SH-SY5Y (cell line): ENCODE measurements at regions not wholly inside any gene's neighbourhood (a gene's known extent, or its start where the extent isn't known, plus 50 kb on each side); places are given as distances from the start of the nearest gene placed in this dataset.

Experiments used
- GATA2 ChIP-seq: IDR thresholded peaks from 2 replicates; pipeline ENCODE4 v1.6.1; 2011; ENCODE audit warnings: mild to moderate bottlenecking, low read depth, low read length
- GATA3 ChIP-seq: IDR thresholded peaks from 2 replicates; pipeline ENCODE4 v1.6.1; 2011; ENCODE audit warnings: low read depth, mild to moderate bottlenecking, low read length, moderate library complexity

DNA sequence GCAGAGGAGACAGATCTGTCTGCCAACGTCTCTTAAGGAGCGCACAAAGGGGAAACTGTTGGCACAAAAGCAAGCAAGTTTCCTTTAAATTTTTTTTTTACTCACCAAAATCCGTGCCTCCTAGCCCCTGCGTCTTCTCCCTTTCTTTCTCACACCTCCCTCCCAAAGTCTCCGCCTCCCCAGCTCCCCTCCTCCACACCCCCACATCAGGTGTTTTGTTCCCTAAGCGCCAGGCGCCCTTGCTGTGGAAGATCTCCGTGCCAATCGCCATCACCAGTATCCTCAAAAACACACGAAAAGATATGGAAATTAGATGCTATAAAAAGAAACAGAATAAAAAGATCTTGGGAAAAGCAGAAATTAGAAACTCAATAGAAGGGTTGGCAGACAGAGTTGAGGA is 87.6 kb downstream of the DRD1 start:
- TF ChIP-seq GATA2 (no peak), GATA3 (no peak)

DNA sequence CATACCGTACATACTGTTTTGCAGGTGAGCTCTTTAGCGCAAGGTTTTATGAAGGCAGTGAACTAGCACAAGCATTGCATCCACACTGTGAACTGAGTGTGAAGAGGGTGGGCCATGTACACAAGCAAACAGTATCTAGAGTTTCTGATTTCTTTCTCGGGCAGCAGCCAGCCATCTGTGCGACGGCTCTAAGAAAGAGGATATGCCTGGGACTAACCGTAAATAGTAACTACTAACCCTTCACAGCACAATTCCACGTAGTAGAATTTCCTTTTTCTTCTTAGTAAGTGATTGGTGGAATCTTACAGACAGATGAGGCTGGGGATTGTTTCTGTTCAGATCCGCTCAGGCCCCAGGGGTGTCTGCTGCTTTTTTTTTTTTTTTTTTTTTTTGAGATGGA is 89.0 kb downstream of the DRD1 start:
- no peak for TF ChIP-seq GATA3
- TF ChIP-seq GATA2 = no peak

DNA sequence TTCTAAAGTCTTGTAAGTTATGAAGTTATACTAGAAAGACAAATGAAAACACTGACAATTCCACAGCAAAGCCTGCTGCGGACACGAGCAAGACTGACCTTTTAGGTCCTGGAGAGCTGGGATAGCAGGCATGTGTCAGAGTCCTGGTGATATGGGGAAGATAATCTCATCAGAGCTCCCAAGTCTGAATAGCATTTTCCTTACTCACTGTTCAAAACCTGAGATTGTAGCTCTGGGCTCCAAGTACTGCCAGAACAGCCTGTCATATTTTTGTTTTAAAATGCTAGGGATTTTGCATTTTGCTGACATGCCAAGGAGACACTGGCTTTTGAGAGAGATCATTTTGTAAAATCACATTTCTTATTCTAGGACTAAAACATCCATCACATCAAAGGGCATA is 90.1 kb downstream of the DRD1 start:
- TF ChIP-seq GATA3 (no peak), GATA2 (no peak)

DNA sequence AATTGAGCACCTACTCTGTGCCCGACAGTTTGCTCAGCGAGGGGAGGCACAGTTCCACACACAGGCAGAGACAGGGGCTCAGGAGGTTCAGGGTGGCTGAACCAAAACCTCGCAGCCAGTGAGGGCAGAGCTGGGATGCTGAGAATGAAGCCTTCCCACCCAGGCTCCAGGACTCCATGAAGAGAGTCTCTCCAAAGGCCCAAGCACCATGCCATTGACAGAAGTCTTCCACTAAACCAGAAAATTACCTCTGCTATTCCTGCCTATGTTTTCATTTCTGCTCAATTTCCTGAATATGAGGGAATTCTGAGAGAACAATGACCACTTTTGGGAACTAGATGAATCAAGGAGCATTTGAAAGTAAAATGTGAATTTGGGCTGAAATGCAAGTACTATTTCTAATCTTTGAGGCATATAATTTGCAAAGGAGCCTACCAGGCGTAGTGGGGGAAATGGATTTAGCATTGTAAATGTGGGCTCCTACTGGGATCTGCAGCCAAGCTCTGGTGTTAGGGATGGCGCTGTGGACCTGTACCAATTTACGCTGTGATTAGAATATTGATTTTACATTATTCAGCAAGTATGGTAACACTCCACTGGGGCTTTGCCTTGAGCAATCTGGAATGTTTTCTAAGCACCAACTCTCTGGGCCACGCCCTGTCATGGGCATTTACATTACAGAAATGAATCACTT is 91.9 kb downstream of the DRD1 start:
- no peak for TF ChIP-seq GATA3
- TF ChIP-seq GATA2 = no peak

DNA sequence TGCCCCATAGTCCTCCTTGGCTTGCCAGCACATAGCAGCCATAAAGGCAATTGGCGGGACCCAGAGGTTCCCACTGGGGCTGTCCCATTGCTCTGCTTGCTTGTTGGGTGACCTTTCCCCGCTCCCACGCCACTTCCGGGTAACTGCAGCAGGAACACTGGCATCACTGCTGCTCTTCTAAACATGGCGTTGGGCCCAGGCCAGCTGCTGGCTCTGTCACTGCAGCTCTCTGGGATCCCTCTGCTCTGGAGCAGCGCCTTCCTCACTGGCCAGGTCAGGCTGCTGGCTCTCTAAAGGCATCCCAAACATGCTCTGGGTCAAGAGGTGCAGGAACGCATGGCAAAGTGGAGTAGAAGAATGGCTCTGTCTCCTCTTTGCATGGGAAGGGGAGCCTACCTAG is 92.9 kb downstream of the DRD1 start:
- TF ChIP-seq GATA2 (no peak), GATA3 (no peak)

DNA sequence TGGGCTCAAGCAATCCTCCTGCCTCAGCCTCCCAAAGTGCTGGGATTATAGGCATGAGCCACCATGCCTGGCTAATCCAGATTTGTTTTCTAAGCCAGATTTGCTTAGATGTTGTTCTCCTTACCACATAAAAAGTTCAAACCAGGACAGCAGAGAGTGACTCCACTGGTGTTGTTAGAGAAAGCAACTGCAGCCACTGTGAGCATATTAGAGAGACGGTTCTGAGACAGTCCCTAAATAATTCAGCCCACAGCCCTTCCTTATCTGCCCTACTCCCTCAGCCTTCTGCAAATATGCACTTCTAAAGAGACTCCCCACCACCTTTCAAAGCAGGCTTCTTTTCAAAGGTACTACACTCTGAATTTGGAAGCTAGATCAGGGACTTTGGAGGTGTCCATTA is 96.1 kb downstream of the DRD1 start:
- no peak for TF ChIP-seq GATA2
- TF ChIP-seq GATA3 = no peak

DNA sequence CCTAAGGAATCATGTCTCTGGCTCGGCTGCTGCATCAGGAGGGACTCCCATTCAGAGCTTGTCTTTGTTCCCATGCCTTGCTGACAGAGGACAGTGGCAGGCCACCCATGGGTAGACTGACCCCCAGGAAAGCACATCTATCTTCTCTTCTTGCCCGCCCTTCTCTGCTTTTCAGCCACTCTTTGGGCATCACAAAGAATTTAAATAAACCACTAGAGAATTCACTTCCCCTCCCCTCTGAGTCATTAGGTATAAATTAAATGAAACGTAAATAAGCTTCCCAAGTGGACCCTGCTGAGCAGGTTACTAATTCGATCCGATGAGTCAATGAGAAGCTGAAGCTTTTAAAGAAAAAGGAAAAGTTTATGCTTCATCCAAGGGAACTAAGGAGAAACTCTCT is 97.0 kb downstream of the DRD1 start:
- TF ChIP-seq GATA2 = no peak
- TF ChIP-seq GATA3 = no peak

DNA sequence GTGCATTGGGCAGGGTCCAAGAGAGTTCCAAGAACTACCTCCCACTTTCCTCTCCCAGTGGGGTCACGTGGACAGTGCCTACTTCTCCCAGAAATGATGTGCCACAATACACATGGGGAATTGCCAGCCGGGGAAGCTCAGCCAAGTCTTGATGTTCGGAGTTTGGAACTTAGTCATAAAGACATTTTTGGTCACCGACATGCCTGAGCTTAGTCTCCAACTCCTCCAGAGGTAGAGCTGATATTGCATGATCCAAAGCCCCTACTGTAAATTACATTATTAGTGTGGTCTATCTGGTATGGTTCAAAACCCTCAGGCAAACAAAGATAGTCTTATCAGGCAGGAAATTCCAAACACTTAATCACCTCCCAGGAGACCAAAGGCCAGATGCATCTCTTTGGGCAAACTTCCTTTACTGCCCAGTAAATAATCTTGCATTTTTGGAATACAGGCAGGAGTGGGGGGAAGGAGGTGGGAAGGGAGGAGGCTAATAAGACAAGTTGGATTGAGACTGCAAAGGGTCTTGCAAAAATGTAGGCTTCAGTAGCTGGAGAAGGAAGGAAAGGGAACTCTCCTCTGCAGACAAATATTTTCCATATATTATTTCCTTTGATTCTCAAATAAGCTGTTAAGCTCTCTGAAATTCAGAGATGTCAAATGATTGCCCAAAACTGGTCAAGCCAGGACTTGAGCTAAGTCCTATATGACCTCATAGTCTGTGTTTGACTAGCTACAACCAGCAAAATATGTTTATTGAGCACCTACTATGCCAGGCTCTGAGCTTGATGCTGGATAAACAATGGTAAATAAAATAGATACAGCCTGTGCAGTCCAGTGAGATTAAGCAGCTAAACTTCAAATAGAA is 99.4 kb downstream of the DRD1 start:
- no peak for TF ChIP-seq GATA2
- no peak for TF ChIP-seq GATA3

DNA sequence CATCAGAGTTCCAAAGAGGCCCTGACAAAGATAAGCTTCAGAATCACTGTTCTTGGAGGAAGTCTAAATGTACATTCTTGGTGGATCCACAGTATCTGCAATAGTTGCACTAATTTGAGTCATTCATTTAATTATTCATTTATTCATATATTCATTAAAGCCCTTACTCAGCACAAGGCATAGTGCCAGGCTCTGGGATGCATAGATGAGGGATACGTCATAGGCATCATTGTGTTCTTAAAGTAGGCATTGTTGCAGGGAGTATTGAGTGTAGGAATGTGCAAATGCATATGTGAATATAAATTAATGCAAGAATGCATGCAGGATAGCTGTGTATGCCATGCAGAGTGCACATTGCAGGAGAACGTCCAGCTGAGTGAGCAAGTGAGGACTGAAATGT is 100.7 kb downstream of the DRD1 start:
- no peak for TF ChIP-seq GATA2
- TF ChIP-seq GATA3 = no peak

DNA sequence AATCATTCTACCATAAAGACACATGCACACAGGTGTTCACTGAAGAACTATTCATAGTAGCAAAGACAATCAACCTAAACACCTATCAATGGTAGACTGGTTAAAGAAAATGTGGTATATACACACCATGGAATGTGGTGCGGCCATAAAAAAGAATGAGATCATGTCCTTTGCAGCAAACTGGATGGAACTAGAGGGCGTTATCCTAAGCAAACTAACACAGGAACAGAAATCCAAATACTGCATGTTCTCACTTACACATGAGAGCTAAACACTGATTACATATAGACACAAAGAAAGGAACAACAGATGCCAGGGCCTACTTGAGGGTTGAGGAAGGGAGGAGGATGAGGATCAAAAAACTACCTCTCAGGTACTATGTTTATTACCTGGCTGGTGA is 103.8 kb downstream of the DRD1 start:
- no peak for TF ChIP-seq GATA3
- no peak for TF ChIP-seq GATA2

DNA sequence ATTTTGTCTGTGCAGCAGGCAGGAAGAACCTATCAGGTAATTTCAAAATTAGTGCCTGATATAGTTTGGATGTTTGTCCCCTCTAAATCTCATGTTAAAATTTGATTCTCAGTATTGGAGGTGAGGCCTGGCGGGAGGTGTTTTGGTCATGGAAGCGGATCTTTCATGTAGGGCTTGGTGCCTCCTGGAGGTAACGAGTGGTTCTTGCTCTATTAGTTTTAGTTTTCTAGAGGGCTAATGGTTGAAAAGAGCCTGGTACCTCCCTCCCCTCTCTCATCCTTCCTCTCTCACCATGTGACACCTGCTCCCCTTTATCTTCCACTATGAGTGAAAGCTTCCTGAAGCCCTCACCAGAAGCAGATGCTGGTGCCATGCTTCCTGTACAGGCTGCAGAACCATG is 106.3 kb downstream of the DRD1 start:
- TF ChIP-seq GATA2 (no peak), GATA3 (no peak)

DNA sequence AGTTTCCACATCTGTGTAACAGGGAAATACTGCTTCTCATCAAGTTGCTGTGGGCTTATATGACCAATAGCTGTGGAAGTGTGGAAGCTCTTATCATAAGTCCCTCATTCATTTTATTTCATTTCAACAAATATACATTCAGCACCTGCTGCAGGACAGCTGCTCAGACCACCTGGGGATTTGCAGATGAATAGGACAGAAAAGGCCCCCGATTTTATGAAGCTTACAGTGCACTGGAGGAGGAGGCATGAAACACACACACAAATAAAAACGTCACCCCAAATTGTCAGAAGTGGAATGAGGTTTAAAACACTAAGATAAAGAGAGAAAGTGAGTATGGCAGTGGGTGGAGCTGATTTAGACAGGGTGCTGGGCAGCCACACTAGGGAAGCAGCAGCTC is 107.2 kb downstream of the DRD1 start:
- no peak for TF ChIP-seq GATA2

DNA sequence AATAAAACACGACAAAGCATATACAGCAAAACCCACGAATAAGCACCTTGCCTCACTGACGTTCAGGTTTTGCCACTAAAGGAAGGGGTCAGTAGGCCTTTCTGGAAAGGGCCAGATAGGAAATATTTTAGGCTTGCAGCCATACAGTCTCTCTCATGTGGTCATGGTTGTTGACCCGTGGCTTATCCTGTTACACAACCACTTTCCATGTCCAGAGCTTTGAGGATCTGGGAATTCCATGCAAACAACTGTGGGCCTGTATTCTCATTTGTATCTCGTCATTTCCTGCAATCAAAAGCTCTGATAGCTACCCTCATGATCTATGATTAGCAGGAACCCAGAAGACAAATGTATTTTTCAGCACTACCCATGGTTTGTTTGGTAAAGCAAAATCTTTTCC is 108.3 kb downstream of the DRD1 start:
- TF ChIP-seq GATA3 = no peak
- no peak for TF ChIP-seq GATA2

DNA sequence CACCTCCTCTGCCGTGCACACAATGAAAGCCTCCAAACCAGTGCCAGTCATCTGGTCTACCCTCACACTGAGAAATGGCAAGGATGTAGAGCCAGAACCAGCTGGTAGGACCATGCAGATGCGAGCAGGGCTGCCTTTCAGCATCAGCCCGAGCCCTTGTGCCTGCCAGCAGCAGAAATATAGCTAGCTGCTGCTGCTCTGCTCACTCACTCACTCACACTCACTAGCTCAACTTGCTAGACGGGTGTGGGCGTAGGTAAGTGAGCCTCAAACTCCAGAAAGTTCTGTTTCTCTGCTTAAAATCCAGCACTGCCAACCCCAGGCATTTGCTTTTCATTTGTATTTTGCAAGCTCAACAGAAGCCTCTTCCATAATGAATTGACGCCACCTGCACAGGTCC is 114.0 kb downstream of the DRD1 start:
- TF ChIP-seq GATA2 (no peak), GATA3 (no peak)

DNA sequence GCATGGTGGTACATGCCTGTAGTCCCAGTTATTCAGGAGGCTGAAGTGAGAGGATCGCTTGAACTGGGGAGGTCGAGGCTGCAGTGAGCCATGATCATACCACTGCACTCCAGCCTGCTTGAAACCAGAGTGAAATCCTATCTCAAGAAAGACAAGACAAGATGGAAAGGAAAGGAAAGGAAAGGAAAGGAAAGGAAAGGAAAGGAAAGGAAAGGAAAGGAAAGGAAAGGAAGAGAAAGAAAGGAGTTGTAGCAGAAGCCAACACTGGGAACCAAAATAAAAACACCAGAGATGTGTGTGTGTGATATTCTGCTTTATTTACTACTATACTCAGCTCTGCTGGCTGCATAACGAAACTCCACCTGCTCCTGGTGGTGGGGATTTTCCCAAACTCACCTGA is 115.3 kb downstream of the DRD1 start:
- TF ChIP-seq GATA2 (no peak), GATA3 (no peak)

DNA sequence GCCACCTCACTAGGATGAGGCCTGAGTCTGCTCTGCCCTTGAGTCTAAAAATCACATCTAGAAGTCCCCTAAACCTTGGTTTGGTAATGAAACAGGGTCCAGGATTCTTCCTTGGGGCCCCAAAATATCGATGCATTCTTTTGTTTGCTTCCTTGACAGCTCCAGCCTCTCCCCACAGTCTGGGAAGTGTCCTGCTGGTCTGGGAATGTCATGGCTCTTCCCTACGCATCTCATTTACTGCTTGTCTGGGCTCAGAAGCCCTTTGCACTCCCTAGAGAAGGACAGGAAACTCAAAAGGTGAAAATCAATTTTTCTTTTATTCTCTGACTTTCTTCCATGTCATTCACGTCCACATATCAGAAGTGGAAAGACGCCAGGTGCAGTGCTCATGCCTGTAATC is 115.8 kb downstream of the DRD1 start:
- no peak for TF ChIP-seq GATA2
- no peak for TF ChIP-seq GATA3
